Progenitor cell of endocrine pancreas (in vitro differentiated cells): ENCODE measurements at regions not wholly inside any gene's neighbourhood (a gene's known extent, or its start where the extent isn't known, plus 50 kb on each side); places are given as distances from the start of the nearest gene placed in this dataset.

Experiments
- DNase-seq: peaks from one replicate; pipeline ENCODE4 v3.0.0; 2021; ENCODE audit warnings: low spot score; ENCODE audit not compliant: unreplicated experiment
- H3K27ac Mint-ChIP-seq: 2 replicates; pipeline ENCODE4 v1.8.0; 2021; ENCODE audit warnings: mild to moderate bottlenecking, moderate library complexity, mixed read lengths
- H3K27me3 Mint-ChIP-seq: 2 replicates; pipeline ENCODE4 v1.8.0; 2021; ENCODE audit warnings: mixed read lengths
- H3K36me3 Mint-ChIP-seq: 2 replicates; pipeline ENCODE4 v1.8.0; 2022; ENCODE audit warnings: mixed read lengths; ENCODE audit not compliant: insufficient read depth
- H3K4me1 Mint-ChIP-seq: 2 replicates; pipeline ENCODE4 v1.8.0; 2021; ENCODE audit warnings: low read depth, mixed read lengths
- H3K4me3 Mint-ChIP-seq: 2 replicates; pipeline ENCODE4 v1.8.0; 2021; ENCODE audit warnings: low read depth, mild to moderate bottlenecking, moderate library complexity, mixed read lengths
- H3K9me3 Mint-ChIP-seq: 2 replicates; pipeline ENCODE4 v1.8.0; 2021; ENCODE audit warnings: low read depth, mixed read lengths
- CTCF ChIP-seq: fragments of 200-600 bp; sonication (generic); IDR thresholded peaks from one replicate; pipeline ENCODE4 v1.5.0; 2021; ENCODE audit warnings: antibody characterized with exemption, mild to moderate bottlenecking; ENCODE audit not compliant: unreplicated experiment

- Mint-ChIP-seq H3K27me3 (no peaks in the 10 kb centered on the region), H3K4me3 (no peak overlapping the region), H3K27ac (no peak overlapping the region), H3K9me3 (peaks cover 9% of the 10 kb centered on the region), H3K36me3 (no peaks in the 10 kb centered on the region), H3K4me1 (peaks cover 3% of the 10 kb centered on the region)
- no peak for DNase-seq
- TF ChIP-seq CTCF: no peak
These were observed 207.9 kb upstream of the SATB1 start for GRCh38 chr3:18633002-18633401.

DNA sequence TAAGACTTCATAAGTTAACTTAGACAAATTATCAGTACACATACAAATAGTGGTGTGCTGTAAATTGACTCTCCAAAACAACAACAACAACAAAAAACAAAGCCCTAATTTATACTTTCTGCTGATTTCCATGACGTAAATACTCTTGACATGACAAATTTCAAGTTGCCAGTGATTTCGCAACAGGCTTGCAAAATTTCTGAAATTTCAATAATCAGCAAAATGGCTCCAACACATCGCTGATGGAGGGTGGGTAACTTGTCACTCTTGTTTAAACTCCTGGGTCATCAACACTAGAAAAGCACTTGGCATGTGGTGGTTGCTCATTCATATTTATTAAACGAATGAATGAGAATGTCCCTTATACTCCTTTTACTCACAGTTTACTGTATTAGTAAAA, 205.2 kb upstream of the SATB1 start:
- no peak for DNase-seq
- TF ChIP-seq CTCF: no peak
- no peaks in the 10 kb centered on the region for H3K27me3 Mint-ChIP-seq
- peaks cover 9% of the 10 kb centered on the region for H3K9me3 Mint-ChIP-seq
- peaks cover 2% of the 10 kb centered on the region for H3K4me1 Mint-ChIP-seq
- H3K27ac Mint-ChIP-seq: no peak overlapping the region
- H3K4me3 Mint-ChIP-seq: no peak overlapping the region
- H3K36me3 Mint-ChIP-seq: no peaks in the 10 kb centered on the region

DNA sequence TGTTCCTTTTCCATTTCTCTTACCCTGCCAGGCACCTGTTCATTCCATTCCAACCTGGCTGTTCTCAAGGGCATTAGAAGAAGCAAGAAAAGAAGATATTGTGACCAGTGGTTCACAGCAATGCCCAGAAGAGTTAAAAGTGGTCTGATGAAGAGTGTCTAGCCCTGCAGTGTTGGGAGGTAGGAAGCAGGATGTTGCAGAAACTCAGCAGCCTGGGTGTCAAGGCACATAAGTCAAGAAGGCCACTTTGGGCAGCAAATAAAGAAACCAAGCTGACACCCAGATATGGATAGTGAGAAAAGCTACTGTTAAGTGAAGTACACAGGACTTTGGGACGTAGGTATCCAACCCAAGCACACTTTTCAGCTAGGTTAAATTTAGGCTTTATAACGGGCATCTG, 199.9 kb upstream of the SATB1 start:
- DNase-seq: no peak
- H3K27me3 Mint-ChIP-seq: no peaks in the 10 kb centered on the region
- H3K4me3 Mint-ChIP-seq: no peak overlapping the region
- no peak for TF ChIP-seq CTCF
- no peaks in the 10 kb centered on the region for H3K4me1 Mint-ChIP-seq
- no peaks in the 10 kb centered on the region for H3K9me3 Mint-ChIP-seq
- no peaks in the 10 kb centered on the region for H3K36me3 Mint-ChIP-seq
- no peak overlapping the region for H3K27ac Mint-ChIP-seq

GRCh38 chr3:18623220-18623619, 198.1 kb upstream of the SATB1 start:
- H3K27ac Mint-ChIP-seq: no peak overlapping the region
- TF ChIP-seq CTCF: no peak
- H3K4me1 Mint-ChIP-seq: no peaks in the 10 kb centered on the region
- H3K27me3 Mint-ChIP-seq: no peaks in the 10 kb centered on the region
- DNase-seq: no peak
- H3K9me3 Mint-ChIP-seq: no peaks in the 10 kb centered on the region
- no peak overlapping the region for H3K4me3 Mint-ChIP-seq
- H3K36me3 Mint-ChIP-seq: no peaks in the 10 kb centered on the region

GRCh38 chr3:18618723-18619122, 193.6 kb upstream of the SATB1 start:
- TF ChIP-seq CTCF: no peak
- Mint-ChIP-seq H3K4me3 (no peak overlapping the region), H3K27me3 (no peaks in the 10 kb centered on the region), H3K27ac (no peak overlapping the region), H3K9me3 (no peaks in the 10 kb centered on the region), H3K4me1 (peaks cover 1% of the 10 kb centered on the region), H3K36me3 (no peaks in the 10 kb centered on the region)
- DNase-seq: no peak
